Adrenal gland (tissue), 5 donors: ENCODE measurements at regions not wholly inside any gene's neighbourhood (a gene's known extent, or its start where the extent isn't known, plus 50 kb on each side); places are given as distances from the start of the nearest gene placed in this dataset.

Source experiments
- CTCF ChIP-seq, 6 experiments: fragments of 450-650 bp in 4 of 6; fragments of 200-600 bp in 2 of 6; sonication (generic) in 1 of 6; IDR thresholded peaks; 1 replicate in 5 of 6; 2 replicates in 1 of 6; pipeline versions ENCODE4 v1.5.1 to v1.8.0; 2016 to 2021; ENCODE audit warnings: antibody characterized with exemption in 6 of 6, mild to moderate bottlenecking in 2 of 6, moderate library complexity in 1 of 6
- POLR2A ChIP-seq, 2 donors: fragments of 450-650 bp; IDR thresholded peaks; one replicate each; pipeline ENCODE4 v1.6.1; 2017; ENCODE audit warnings: antibody characterized with exemption in 2 of 2, mild to moderate bottlenecking in 2 of 2, moderate library complexity in 1 of 2
- donor health status: DM: no; HTN: no; CAD: no.

GRCh38 chr15:53213336-53213735 is 423.2 kb upstream of the ONECUT1 start:
- no peak for TF ChIP-seq POLR2A (IDR thresholded peaks at IDR 0.05)
- no peak for TF ChIP-seq CTCF (IDR thresholded peaks at IDR 0.05)
